ENCODE measurements at regions not wholly inside any gene's neighbourhood (a gene's known extent, or its start where the extent isn't known, plus 50 kb on each side); places are given as distances from the start of the nearest gene placed in this dataset.

- Histone ChIP-seq H2BK120ac (ENCODE audit: low read depth, low read length, poor library complexity, severe bottlenecking) (no peak overlapping the region), H2AK5ac (ENCODE audit: insufficient read length, low read length) (no peak overlapping the region), H3K79me1 (ENCODE audit: insufficient read depth, low read depth, low read length, poor library complexity, severe bottlenecking) (no peaks in the 10 kb centered on the region), H2BK15ac (ENCODE audit: low read depth, low read length) (no peak overlapping the region), H3T11ph (ENCODE audit: low read length) (no peak overlapping the region), H2AFZ (ENCODE audit: low read length) (no peak overlapping the region), H3K18ac (ENCODE audit: insufficient read length, low read depth, low read length) (no peak overlapping the region), H3K4me1 (ENCODE audit: insufficient read depth, low read length) (no peaks in the 10 kb centered on the region), H4K91ac (ENCODE audit: insufficient read length, low read depth, low read length) (no peak overlapping the region), H3K56ac (ENCODE audit: insufficient read length, low read depth, low read length) (no peak overlapping the region), H3K23ac (ENCODE audit: insufficient read length, low read depth, low read length) (no peak overlapping the region), H2BK12ac (ENCODE audit: insufficient read length, low read depth, low read length) (no peak overlapping the region), H3K27me3 (ENCODE audit: insufficient read depth, low read length) (no peaks in the 10 kb centered on the region), H3K4me2 (ENCODE audit: insufficient read depth, insufficient read length, low read length) (no peak overlapping the region), H2BK20ac (ENCODE audit: low read depth, low read length, poor library complexity, severe bottlenecking) (no peak overlapping the region), H4K8ac (replicated peaks; ENCODE audit: insufficient read length, low read depth, low read length) (no peak overlapping the region), H3K4ac (ENCODE audit: low read depth, low read length) (no peak overlapping the region), H3K9me3 (ENCODE audit: control insufficient read depth, low read depth, low read length) (no peaks in the 10 kb centered on the region), H3K14ac (ENCODE audit: insufficient read depth, low read length) (no peak overlapping the region), H3K23me2 (ENCODE audit: insufficient read length, low read depth, low read length, poor library complexity, severe bottlenecking) (no peaks in the 10 kb centered on the region), H3K27ac (ENCODE audit: insufficient read length, low read depth, low read length) (no peak overlapping the region), H2BK5ac (ENCODE audit: insufficient read length, low read length) (no peak overlapping the region), H4K20me1 (ENCODE audit: control insufficient read depth, insufficient read depth, insufficient read length) (no peaks in the 10 kb centered on the region), H4K5ac (ENCODE audit: insufficient read length, low read depth, low read length) (no peak overlapping the region), H3K9ac (ENCODE audit: extremely low read depth, insufficient read length, low read length) (no peak overlapping the region), H3K79me2 (ENCODE audit: insufficient read depth, low read length) (no peaks in the 10 kb centered on the region)
- Mint-ChIP-seq H3K4me3 (no peak overlapping the region), H3K27ac (no peak overlapping the region), H3K36me3 (ENCODE audit: insufficient read depth in 1 of 3, low read depth in 3 of 3) (peaks cover 0 to 2% (median 0%) of the 10 kb centered on the region in 3 experiments; a peak in 1 of 7 replicates), H3K27me3 (ENCODE audit: low read depth) (no peaks in the 10 kb centered on the region), H3K9me3 (no peaks in the 10 kb centered on the region), H3K4me1 (peaks cover 10 to 12% of the 10 kb centered on the region in 2 experiments)
- WGBS (ENCODE audit: extremely low coverage, insufficient read length, low lambda C conversion rate) = no CpG with 5 or more reads among the region's 5 CpGs
- DNase-seq = no peak
- TF ChIP-seq CTCF (conservative IDR thresholded peaks at IDR 0.05) = no peak
These were observed 331.6 kb downstream of the PCNX1 start for GRCh38 chr14:71238835-71239234.
